PC-9 (cell line): ENCODE measurements at regions not wholly inside any gene's neighbourhood (a gene's known extent, or its start where the extent isn't known, plus 50 kb on each side); places are given as distances from the start of the nearest gene placed in this dataset.

Experiments used
- CTCF ChIP-seq: fragments of 200-600 bp; sonication (generic); conservative IDR thresholded peaks from 2 replicates; pipeline ENCODE4 v1.6.1; 2017; ENCODE audit warnings: mixed run types, antibody characterized with exemption, mild to moderate bottlenecking, moderate library complexity
- EZH2 ChIP-seq: fragments of 200-600 bp; sonication (generic); IDR thresholded peaks from 2 replicates; pipeline ENCODE4 v1.8.0; 2017; ENCODE audit warnings: antibody characterized with exemption, low read depth

- TF ChIP-seq CTCF (no peak), EZH2 (no peak)
These were observed 66.5 kb downstream of the RNF6 start for GRCh38 chr13:26155568-26155967.
